RKO (cell line): ENCODE measurements at regions not wholly inside any gene's neighbourhood (a gene's known extent, or its start where the extent isn't known, plus 50 kb on each side); places are given as distances from the start of the nearest gene placed in this dataset.

Source experiments
- DNase-seq: peaks from one replicate; pipeline ENCODE4 v3.0.0-alpha.2; 2016; ENCODE audit warnings: low spot score

- DNase-seq: no peak
Measured at GRCh38 chr5:103624675-103625074, 62.1 kb upstream of the NUDT12 start.

GRCh38 chr5:103624035-103624480 lies 61.5 kb upstream of the NUDT12 start:
- no peak for DNase-seq

- no peak for DNase-seq
Measured at GRCh38 chr5:103623425-103623824, 60.8 kb upstream of the NUDT12 start.

- no peak for DNase-seq
Measured at GRCh38 chr5:103621548-103621930, 59.0 kb upstream of the NUDT12 start.

GRCh38 chr5:103620851-103621547 lies 58.4 kb upstream of the NUDT12 start:
- no peak for DNase-seq

- DNase-seq: no peak
Measured at GRCh38 chr5:103617913-103618312, 55.3 kb upstream of the NUDT12 start.

- DNase-seq: no peak
Measured at GRCh38 chr5:103617090-103617489, 54.5 kb upstream of the NUDT12 start.

GRCh38 chr5:103612545-103612944 lies 50.0 kb upstream of the NUDT12 start:
- DNase-seq: no peak
